NCI-H2227 (cell line): ENCODE measurements at regions not wholly inside any gene's neighbourhood (a gene's known extent, or its start where the extent isn't known, plus 50 kb on each side); places are given as distances from the start of the nearest gene placed in this dataset.
"Not testable (repeated sequence)": the region's sequence is repeated elsewhere in the genome, so short reads cannot be mapped to it uniquely, and the experiment has no call there.

Experiments
- DNase-seq: peaks from one replicate; lab custom pipeline; 2025; ENCODE audit not compliant: unreplicated experiment; lab: John Stamatoyannopoulos, UW

DNA sequence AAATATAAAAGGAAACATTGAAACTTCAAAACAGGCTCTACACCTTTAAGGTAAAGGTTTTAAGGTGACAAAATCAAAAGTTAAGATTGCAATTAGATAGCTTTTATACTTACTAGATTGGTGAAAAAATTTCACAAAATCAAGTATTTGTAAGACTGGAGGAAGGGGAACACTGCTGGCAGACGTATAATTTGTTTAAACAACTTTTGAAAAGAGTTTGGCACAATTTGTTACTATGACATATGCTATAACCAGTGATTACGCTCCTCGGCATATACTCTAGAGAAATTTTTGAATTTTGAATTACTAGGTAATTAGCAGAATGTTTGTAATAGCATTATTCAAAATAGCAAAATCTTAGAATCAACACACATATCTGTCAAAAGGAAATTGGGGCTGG, 425.0 kb downstream of the LRRIQ3 start:
- DNase-seq = no peak

DNA sequence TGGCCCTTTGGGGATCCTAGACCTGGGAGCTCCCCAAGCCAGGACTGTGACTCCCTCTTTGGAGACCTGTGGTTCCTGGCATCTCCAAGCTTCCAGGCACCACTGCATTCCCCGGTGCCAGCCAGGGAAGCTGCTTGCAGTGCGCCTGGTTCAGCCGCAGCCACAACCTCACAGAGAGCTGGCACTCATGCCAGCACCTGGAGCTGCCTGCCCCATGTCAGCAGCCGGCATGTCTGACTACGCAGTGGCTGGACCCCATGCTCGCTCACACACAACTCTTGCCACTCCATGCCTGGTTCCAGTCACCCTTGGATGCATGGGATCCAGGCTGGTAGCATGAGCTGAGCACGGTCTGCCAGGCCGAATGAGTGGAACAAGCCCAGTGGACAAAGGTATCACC, 426.6 kb downstream of the LRRIQ3 start:
- DNase-seq = no peak

DNA sequence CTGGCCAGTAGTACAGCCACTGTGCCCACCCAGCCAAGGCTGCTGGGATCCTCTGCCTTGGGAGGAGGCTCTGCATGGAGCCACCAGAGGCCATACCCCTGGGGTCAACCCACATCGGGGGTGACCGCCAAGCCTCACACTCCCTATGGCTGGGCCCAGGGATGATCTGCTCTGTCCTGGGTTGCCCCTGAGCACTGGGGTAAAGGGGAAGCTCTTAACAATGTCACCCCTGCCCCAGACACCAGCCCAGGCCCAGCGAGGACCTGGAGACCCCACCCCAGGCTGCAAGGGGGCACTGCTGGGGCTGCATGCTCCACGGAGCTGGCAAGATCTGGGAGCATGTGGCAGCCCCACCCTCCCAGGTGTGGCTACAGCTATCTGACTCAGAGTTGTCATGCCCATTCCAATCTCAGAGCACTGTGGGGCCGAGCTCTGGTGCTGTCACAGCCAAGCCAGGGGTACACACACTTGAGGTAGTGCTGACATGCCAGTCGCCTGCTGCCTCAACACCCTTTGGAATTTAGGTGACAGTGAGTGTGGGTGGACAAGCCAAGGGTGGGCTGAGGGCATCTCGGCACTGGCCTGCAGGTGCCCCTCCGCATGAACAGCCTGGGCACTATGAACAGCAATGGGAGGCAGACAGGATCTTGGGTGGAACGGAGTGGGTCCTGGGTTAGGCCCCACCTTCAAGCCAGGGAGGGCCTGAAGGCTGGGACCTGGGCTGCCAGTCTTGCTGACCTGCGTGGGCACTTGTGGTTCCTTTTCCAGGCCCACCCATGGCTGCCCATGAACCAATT, 427.7 kb downstream of the LRRIQ3 start:
- DNase-seq = no peak

DNA sequence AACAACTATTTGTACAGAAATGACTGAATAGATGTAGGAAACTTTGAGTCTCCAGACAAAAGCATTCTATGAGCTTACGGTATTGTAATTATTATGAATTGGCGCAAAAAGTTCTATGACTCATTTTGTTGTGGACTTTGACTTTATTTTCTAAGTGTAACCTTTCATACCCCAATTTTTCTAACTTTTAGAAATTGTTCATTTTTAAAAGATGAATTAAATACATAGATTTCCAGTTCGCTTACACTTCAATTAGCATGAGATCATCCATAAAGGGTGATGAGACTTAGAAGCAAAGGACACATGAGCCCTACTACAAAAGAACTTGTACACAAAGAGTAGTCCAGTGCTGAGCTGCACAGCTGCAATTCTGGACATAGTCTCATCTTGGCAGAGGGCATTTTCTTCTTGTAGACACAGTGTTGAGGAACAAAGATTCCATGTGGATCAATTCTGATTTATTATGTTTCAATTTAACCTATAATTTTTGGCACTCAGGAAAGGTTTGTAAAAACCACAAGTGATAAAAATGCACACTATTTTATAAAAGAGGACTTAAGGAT, 431.1 kb downstream of the LRRIQ3 start:
- no peak for DNase-seq

DNA sequence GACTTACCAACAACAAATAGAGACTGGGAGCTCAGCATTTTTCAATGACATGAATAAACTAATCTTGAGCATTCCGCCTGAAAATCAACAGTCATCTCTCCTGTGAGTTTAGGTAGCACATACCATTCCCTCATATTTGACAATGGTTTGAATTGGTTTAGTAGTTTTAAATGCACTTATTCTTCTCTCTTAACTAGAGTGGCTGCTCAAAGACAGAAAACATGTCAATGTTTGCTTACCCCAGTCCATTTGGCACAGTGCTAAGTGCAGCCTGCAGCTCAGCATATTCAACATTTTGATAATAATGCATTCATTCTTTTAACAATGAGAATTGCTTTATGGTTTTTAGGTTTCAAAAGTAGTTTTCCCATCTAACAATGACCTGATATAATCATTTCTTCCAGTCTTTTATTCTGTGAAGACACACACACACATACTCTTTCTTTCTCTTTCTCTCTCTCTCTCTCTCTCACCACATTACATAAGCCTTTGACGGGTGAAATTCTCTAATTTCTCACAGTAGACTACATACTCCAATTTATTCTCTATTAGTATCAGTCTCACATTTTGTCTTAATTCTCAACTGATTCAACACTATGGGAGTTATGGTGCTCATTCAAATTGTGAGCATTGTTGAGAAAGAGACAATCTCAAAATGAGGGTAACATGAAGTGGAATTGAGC, 432.3 kb downstream of the LRRIQ3 start:
- no peak for DNase-seq

DNA sequence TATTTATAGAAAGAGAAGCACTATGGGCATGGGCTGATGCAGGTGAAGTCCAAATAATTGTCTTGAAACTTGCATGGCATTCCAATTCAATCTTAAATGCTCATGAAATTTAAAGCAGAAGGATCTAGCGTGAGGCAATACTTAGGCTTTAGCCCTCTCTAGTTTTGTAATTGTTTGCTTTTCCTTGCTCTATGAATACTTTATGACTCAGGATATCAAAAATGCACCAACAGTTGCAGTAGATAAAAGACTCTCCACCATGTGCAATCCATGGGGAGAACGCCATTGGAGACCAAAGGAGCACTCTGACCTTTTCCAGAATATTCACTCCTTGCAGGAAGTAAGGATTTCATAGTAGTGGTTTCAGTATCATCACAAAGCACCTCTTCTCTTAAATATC, 436.4 kb downstream of the LRRIQ3 start:
- DNase-seq = no peak

DNA sequence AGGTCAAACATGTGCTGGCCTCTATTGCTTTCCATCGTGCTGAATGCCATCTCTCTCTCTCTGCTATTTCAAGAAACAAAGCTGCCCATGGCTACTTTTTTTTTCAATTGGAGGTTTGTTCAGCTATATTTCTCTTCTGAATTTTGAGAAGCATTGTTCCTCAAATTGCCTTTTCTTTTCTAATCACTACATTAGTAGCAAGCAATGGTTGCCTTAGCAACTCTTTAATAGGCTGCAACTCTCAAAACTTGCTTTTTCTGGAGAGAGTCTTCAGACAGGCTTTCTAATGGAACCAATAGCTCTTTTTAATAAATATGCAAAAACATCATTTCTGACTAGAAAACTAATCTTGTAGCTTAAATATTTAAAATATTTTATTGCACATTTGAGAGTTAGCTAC, 439.0 kb downstream of the LRRIQ3 start:
- no peak for DNase-seq

DNA sequence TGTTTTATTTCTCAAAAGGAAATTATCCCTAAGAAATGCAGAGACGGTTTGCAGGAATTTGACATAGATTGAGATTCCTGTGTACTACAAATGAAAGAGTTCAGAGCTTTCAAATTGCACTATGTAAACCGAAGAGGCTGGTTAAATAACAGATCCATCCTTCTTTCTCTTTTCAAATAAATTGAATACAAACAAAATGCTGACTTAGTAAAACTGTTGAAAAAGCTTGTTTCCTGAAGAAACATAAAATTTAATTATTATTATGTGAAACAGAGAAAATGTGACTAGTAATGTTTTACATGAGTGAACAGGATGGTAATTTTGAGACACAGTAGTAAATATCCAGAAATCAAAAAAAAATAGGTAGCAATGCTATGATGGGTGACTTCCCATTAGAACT, 441.2 kb downstream of the LRRIQ3 start:
- no peak for DNase-seq

DNA sequence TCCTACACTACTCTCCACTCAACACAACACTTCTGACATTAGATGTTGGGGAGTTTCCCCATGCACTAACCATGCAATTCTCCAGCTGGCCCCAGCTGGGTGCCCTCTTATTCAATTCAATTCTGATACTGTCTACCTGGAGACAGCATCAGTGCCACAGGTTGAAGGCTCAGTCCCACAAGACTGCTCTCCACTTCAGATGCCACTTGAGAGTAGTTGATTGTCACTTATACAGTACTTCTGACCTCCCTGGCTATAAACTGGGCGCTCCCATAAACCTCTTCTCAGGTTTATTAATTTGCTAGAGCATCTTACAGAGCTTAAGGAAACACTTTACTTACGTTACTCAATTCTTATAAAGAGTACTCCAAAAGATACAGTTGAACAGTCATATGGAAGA, 442.3 kb downstream of the LRRIQ3 start:
- no peak for DNase-seq

DNA sequence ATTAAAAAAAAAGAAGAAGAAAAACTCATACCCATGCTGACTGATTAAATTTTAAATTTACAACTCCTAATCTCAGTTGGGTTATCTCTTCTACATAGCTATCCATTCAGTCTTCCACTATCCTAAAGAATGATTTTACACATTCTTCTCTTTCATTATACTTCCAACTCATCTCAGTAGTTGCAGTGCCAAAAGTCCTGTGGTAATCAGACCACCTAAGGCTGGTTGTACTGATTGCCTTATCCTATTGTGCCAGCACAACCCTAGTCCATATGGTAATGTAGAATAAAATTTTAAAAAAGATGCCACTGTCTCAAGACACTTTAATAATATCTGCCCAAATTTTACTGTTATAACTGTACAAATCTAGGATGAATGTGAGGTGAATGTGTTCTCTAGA, 448.0 kb downstream of the LRRIQ3 start:
- DNase-seq = no peak

DNA sequence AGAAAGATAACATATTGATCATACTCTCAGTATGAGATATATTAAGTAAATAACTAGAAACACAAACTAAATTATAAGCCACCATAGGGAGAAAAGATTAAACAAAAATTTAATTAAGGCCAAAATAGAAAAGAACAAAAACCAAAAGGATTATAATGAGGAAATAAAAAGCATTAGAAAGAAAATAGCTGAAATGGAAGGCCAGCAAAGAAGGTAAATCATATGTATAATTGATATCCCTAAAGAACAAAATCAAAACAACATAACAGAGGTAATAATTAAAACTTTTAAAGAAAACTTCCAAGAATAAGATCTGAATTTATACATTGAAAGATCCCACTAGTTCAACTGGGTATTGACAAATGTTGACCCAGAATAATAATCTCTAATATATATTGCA, 453.0 kb downstream of the LRRIQ3 start:
- no peak for DNase-seq

DNA sequence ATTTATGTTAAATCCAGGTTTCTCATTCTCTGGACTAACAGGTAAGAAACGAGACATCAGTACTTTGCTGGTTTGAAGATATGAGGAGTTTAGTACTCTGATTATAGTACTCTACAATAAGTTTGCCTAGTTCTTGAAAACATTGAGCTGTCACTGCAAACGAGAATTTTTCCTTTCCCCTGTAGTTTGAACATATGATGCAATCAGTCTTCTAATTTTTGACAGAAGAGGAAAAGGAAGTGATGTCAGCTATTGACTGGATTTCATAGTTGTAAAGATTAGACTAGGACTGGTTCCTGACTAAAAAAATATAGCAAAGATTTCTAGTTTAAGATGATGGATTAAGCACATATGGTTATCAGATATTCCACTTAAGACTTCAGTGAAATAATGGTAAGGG, 461.9 kb downstream of the LRRIQ3 start:
- no peak for DNase-seq

DNA sequence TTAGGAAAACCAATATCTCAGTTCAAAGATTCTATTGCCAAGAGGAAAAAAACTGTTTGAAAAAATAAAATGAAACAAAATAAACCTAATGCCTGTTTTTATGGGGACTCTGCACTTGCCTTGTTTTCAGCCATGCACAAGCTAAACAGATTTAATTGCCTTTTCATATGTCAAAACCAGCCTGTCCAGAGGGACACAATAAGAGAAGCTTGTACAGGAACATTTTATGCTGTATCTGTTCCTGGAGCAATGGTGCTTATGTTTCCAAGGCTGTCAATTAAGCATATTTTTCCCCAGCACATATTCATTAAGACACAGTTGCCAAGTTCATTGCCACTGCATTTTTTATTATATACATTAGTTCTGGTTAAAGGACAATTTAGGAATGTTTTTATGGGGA, 470.9 kb downstream of the LRRIQ3 start:
- no peak for DNase-seq

DNA sequence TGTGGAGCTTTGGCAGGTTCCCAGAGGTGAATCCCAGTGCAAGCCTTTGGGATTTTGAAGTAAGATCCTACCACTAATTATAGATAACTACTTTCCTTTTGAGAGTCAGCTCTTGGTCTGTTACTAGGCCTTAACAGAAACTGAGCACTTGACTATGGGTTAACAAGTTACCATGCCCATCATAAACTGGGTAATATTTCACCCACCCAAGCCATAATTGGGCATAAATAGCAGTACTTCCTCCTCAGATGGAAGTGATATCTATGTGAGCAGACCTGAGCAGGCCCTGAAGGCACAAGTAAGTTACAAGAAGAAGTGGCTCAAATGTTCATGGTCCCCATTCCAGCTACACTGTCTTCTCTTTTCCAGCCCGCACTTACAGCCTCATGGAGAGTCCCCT, 475.9 kb downstream of the LRRIQ3 start:
- DNase-seq = no peak

DNA sequence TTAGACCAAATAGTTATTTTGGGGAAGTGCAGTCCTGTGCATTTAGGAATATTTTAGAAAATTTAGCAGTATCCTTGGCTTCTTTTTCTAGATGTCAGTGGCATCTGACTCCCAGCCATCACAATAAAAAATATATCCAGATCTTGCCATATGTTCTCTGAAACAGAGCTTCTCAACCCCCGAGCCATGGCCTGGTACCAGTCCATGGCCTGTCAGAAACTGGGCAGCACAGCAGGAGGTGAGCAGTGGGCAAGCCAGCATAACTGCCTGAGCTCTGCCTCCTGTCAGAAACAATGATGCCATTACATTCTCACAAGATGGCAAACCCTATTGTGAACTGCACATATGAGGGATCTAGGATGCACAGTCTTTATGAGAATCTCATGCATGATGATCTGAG, 480.0 kb downstream of the LRRIQ3 start:
- no peak for DNase-seq

DNA sequence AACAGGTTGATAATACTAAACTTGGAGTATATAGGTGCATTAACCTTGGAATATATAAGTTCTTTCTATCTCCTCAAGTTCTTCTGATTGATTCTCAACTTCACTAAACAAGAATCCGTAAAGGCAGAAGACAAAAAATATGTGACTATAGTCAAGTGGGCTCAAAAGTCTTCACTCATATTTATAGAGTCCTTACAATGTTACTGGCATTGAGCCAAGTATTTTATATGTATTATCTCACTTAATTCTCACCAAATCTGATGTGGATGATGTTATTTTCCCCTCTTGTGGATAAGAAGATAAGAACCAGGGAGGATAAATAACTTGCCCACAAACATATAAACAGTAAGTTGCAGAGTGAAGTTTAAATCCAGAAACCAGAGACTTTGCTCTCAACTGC, 486.9 kb downstream of the LRRIQ3 start:
- DNase-seq = no peak

DNA sequence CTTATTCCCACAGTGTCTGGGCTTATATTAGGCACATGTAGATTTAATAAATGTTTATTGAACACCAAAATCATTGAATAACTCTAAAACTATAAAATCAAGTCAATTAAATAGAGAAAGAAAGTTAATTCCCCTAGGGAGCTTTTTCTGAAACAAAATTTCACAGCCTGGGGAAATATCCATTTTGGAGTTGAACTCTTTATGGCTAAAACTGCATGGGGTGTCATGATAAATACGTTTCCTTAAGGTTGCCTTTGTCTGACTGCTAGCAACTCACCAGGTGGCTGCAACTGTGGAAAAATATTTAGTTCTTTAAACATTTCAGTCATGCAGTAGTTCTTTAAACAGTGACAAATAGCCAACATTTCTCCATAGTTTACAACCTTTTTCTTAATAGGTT, 496.1 kb downstream of the LRRIQ3 start:
- DNase-seq = no peak

DNA sequence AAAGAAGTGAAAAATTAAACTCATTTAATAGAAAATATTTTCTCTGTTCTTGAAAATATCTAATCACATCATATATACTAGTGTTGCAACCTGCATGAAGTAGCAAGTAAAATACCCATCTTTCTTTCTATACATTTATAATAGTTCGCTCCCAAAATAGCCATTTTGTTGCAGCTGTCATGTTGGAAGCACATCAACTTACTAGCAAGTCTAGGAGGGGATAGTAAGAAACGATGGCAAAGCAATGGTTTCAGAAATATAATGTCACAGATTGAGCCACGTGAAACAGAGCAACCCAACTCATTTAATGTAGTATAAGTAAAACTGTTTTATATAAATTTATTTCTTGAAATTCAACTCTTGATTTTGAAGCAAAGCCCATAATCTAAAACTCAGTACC, 521.8 kb downstream of the LRRIQ3 start:
- DNase-seq = no peak

DNA sequence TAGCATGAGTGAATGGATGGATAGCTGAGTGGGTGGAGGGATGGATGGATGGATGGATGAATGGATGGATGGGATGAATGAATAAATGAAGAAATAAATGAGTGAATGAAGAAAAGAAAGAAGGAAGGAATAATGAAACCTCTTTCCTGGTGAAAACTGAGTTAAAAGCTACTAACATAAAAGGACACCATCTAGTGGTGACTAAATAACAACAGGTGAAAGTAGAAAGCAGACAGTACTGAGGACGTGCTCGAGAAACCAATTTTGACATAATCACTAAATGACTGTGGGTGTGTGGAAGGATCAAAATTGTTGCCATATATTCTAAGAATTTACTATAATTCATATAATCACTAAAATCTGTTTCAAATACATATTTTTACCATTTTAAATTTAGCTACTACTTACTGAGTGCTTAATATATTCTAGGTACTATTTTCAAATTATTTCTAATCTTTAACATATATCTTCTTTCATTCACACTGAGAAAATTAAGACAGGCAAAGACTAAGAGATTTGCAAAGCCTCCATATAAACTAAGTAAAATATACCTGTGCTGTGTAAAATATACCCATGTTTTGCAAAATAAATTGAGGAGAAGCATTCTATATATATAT, 522.9 kb downstream of the LRRIQ3 start:
- no peak for DNase-seq

DNA sequence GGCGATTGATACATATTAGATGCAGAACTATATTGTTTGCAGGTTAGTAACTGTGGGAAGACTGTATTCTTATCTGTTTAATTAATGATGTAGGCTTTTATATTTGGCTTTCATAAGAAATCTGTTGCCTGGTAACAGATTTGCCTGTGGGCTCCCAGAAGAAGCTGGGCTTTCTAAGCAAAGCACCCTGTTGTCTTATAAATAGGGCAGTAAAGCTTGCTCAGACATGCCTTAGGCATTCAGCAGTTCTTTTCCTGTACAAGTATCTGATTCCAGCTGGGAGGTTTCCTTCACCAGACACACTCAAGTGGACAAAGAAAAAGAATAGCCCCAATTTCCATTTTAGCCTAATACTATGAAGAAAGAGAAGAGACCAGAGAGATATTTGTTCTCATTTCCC, 524.0 kb downstream of the LRRIQ3 start:
- no peak for DNase-seq

DNA sequence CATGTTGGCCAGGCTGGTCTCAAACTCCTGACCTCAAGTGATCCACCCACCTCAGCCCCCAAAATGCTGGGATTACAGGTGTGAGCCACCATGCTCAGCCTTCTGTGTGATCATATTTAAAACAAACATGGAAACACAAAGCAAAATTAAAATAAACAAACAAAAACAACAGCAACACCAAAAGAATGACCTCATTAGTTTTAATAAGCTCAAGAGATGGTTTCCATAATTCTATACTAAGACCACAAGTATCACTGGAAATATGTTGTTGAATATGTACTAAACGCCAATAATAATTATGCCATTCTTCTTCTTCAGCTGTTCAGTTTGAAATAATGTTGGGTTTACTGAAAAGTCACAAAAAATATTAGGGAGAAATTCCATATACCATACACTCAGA, 526.4 kb downstream of the LRRIQ3 start:
- DNase-seq = no peak

DNA sequence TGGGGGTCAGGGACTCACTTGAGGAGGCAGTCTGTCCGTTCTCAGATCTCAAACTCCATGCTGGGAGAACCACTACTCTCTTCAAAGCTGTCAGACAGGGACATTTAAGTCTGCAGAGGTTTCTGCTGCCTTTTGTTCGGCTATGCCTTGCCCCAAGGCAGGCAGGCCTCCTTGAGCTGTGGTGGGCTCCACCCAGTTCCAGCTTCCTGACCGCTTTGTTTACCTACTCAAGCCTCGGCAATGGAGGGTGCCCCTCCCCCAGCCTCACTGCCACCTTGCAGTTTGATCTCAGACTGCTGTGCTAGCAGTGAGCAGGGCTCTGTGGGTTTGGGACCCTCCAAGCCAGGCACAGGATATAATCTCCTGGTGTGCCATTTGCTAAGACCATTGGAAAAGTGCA, 530.0 kb downstream of the LRRIQ3 start:
- not testable (repeated sequence) for DNase-seq
